H1 (cell line): ENCODE measurements at regions not wholly inside any gene's neighbourhood (a gene's known extent, or its start where the extent isn't known, plus 50 kb on each side); places are given as distances from the start of the nearest gene placed in this dataset.

Experiments
- EZH2 ChIP-seq: fragments of 200-600 bp; sonication (generic); IDR thresholded peaks from 2 replicates; pipeline ENCODE4 v1.7.1; 2012; ENCODE audit warnings: low read depth, mild to moderate bottlenecking, moderate library complexity, low read length, inconsistent platforms; ENCODE audit not compliant: severe bottlenecking
- POLR2A ChIP-seq, 2 experiments: IDR thresholded peaks; 1 replicate in 1 of 2; 2 replicates in 1 of 2; pipeline ENCODE4 v1.6.1; 2011; ENCODE audit warnings: low read depth in 2 of 2, low read length in 2 of 2, mild to moderate bottlenecking in 2 of 2; ENCODE audit errors: control extremely low read depth in 1 of 2
- SAP30 ChIP-seq: fragments of 300-600 bp; sonication (generic); IDR thresholded peaks from 2 replicates; pipeline ENCODE4 v1.7.1; 2012; ENCODE audit warnings: low read length, moderate library complexity, mild to moderate bottlenecking, inconsistent platforms; ENCODE audit not compliant: insufficient read depth, insufficient replicate concordance
- TAF1 ChIP-seq: IDR thresholded peaks from 2 replicates; pipeline ENCODE4 v1.6.1; 2011; ENCODE audit warnings: mild to moderate bottlenecking, low read depth, low read length

- TF ChIP-seq TAF1 = no peak
- TF ChIP-seq SAP30 = no peak
- TF ChIP-seq POLR2A (IDR thresholded peaks at IDR 0.05; ENCODE audit: control extremely low read depth in 1 of 2, low read depth in 2 of 2, low read length in 2 of 2) = no peak
- TF ChIP-seq EZH2 = no peak
These were observed 374.5 kb downstream of the EMP1 start for GRCh38 chr12:13571035-13571434.
